Stimulated activated CD4-positive, alpha-beta T cell treated with anti-CD3 and anti-CD28 coated beads, Interleukin-4, amount 100 ng/mL, for 4 hours (primary cell): ENCODE measurements at regions not wholly inside any gene's neighbourhood (a gene's known extent, or its start where the extent isn't known, plus 50 kb on each side); places are given as distances from the start of the nearest gene placed in this dataset.

Experiments
- DNase-seq, 2 experiments: peaks; one replicate each; pipeline ENCODE4 v3.0.0-alpha.2; 2020

- DNase-seq, result no peak
Observed at GRCh38 chr14:38761033-38761432, 342.0 kb downstream of the SEC23A start.

GRCh38 chr14:38758661-38759060 lies 344.4 kb downstream of the SEC23A start:
- DNase-seq, result no peak

- no peak for DNase-seq
Observed at GRCh38 chr14:38755036-38755435, 348.0 kb downstream of the SEC23A start.

- DNase-seq, result no peak
Observed at GRCh38 chr14:38752750-38753149, 350.3 kb downstream of the SEC23A start.

GRCh38 chr14:38752341-38752740 lies 350.7 kb downstream of the SEC23A start:
- no peak for DNase-seq

GRCh38 chr14:38751459-38751858 lies 351.6 kb downstream of the SEC23A start:
- DNase-seq, result no peak

- no peak for DNase-seq
Observed at GRCh38 chr14:38749936-38750335, 353.1 kb downstream of the SEC23A start.

- DNase-seq, result no peak
Observed at GRCh38 chr14:38745861-38746260, 357.2 kb downstream of the SEC23A start.

GRCh38 chr14:38743966-38744584 lies 359.0 kb downstream of the SEC23A start:
- no peak for DNase-seq

GRCh38 chr14:38737686-38738407 lies 365.2 kb downstream of the SEC23A start:
- no peak for DNase-seq

GRCh38 chr14:38735005-38735404 lies 368.0 kb downstream of the SEC23A start:
- no peak for DNase-seq

- no peak for DNase-seq
Observed at GRCh38 chr14:38731962-38732361, 371.1 kb downstream of the SEC23A start.

GRCh38 chr14:38730420-38730819 lies 372.6 kb downstream of the SEC23A start:
- DNase-seq, result no peak

GRCh38 chr14:38727731-38728130 lies 375.3 kb downstream of the SEC23A start:
- no peak for DNase-seq

- no peak for DNase-seq
Observed at GRCh38 chr14:38724621-38725020, 378.4 kb downstream of the SEC23A start.

- no peak for DNase-seq
Observed at GRCh38 chr14:38723959-38724358, 379.1 kb downstream of the SEC23A start.

GRCh38 chr14:38723277-38723676 lies 379.8 kb downstream of the SEC23A start:
- no peak for DNase-seq

GRCh38 chr14:38721822-38722431 lies 381.1 kb downstream of the SEC23A start:
- no peak for DNase-seq

- DNase-seq, result no peak
Observed at GRCh38 chr14:38718519-38718918, 384.5 kb downstream of the SEC23A start.

- no peak for DNase-seq
Observed at GRCh38 chr14:38716926-38717325, 386.1 kb downstream of the SEC23A start.

GRCh38 chr14:38710881-38711280 lies 392.2 kb downstream of the SEC23A start:
- DNase-seq, result no peak

GRCh38 chr14:38710196-38710595 lies 392.8 kb downstream of the SEC23A start:
- DNase-seq, result no peak

GRCh38 chr14:38705220-38705619 lies 397.8 kb downstream of the SEC23A start:
- DNase-seq, result no peak

- DNase-seq, result no peak
Observed at GRCh38 chr14:38704220-38704619, 398.8 kb downstream of the SEC23A start.
